Activated gamma-delta T cell treated with Interleukin-2 at 50 U/mL for 16 hours (primary cell): ENCODE measurements at regions not wholly inside any gene's neighbourhood (a gene's known extent, or its start where the extent isn't known, plus 50 kb on each side); places are given as distances from the start of the nearest gene placed in this dataset.

ENCODE experiments used
- DNase-seq: peaks from one replicate; pipeline ENCODE4 v3.0.0-alpha.2; 2020

DNA sequence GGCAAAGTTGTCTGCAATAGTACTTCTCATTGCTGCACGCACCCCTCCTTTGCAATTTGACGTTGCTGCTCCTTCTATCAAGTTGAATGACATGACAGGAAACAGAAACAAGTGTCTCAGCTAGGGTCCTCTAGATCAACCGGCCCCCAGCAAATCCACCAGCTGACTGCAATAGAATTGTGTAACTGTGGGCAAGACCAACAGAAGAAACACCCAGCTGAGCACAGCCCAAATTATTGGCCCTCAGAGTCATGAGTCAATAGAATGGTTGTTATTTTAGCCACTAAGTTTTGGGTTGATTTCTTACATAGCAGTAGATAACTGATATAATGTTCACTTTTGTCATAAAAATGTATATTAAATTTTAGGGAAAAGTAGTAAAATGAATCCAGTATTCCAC, 202.7 kb downstream of the MAFB start:
- no peak for DNase-seq

DNA sequence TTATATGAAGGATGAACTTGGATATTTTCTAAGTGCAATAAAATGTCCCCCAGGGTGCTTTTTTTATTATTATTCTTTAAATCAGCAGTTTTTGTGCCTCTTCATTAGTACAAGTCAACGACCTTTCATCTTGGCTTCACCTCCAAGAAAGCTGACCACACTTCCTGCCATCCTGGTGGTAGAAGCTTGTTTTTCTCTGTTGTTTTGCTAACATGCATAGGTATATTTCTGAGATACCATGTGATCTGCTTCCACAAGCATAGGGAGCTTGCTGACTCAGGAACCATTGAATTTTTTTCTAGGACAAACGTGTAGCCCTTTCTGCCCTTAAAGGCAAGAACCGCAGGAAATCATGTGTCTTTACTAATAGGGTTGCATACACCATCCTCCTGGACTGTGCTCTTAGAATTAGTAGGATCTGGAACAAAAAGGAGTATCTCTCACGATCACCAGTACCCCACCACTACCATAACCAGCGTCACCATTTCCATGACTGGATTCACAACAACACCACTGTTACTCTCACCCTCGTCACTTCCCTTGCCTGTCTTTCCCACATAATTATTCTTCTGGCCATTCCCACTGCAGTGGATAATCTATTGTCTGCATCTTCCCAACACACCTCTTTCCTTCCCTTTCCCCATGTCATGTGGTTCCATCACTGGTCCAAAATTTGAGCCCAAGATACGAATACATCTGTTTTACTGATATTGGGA, 207.1 kb downstream of the MAFB start:
- DNase-seq = no peak

DNA sequence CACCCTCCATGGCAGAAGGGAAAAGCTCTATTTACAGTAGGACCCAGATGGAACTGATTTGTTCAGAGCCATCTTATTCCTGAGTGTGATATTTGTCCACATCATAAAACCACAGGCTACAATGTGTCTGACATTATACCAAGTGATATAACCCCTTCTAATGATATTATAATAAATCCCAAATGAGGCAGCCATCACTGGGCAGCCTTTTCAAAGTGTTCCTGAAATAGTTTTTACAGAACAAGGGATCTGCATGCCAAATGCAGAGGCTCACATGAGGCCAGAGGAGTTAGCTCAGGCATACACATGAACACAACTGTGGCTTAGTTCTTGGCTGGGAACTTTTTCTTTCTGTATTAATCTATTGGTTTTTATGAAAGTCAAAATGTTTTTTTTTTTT, 207.7 kb downstream of the MAFB start:
- no peak for DNase-seq

GRCh38 chr20:40477805-40478204, 211.2 kb downstream of the MAFB start:
- DNase-seq = no peak

DNA sequence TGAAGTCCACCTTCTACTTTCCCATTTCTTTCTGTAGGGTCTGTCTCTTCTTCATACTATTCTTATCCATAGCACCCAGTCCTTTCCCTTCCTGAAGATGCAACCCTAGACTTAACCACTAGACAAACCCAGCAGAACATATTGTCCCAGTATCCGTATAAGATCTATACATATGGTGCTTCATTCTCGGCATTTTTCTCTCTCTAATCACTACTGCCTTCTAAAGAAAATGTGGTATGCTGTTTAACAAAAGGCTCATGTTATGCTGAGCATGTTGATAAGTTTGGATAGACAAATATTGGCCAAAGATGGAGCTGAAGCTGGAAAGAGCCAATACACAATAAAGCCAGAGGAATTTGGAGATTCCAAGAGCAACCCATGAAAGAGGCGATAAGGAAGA, 212.6 kb downstream of the MAFB start:
- no peak for DNase-seq

- DNase-seq = no peak
Observed at GRCh38 chr20:40472905-40473304, 216.1 kb downstream of the MAFB start.

DNA sequence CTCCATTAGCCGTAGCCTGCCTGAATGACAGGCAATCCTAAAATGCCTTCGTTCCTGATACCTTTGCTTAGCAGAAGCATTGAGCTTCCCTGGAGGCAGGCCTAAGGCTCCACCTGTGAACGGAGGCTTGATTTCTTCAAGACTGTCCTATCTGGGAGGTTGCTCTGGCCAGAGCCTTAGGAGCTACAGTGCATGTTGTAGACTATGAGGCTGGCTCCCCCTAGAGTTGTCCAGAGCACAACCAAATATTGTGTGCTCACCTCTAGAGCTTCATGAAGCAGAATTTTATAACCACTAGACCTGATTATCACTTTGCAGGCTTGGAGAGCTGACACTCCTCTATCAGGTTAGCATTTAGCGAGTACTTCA, 217.8 kb downstream of the MAFB start:
- no peak for DNase-seq

GRCh38 chr20:40470445-40471260, 218.4 kb downstream of the MAFB start:
- DNase-seq = no peak

DNA sequence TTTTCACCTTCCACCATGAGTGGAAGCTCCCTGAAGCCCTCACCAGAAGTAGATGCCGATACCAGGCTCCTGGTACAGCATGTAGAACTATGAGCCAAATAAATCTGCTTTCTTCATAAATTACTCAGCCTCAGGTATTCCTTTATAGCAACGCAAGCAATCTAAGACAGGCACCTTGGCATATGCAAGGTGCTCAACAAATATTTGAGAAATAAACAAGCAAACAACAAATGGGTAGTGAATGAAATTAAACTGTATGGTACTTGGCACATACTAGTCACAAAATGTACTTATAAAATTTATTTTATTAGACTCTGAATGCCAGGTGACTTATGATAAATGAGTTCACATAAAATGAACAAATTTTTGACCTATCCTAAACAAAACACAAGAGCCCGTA, 220.3 kb downstream of the MAFB start:
- DNase-seq = no peak

GRCh38 chr20:40467703-40468411, 221.2 kb downstream of the MAFB start:
- no peak for DNase-seq

DNA sequence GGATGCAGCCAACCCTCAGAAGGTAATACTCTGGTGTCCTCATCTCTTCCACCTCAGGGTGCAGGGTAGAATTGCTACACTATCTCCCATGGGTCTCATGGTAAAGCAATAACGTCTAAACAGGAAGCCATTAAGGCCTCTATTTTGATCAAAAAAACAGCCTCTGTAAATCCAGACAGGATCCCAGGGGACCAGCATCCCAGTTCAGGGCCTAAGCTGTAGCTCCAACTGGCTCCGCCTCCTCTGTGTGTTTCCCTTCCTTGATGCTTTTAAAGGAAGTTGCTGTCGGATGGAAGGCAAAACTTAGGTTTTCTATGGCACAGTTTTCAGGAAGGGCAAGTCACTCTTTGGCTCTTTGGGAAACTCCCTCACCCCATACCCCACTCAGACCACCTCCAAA, 222.0 kb downstream of the MAFB start:
- no peak for DNase-seq

- DNase-seq = no peak
Observed at GRCh38 chr20:40464731-40465208, 224.3 kb downstream of the MAFB start.

- DNase-seq = no peak
Observed at GRCh38 chr20:40463171-40463570, 225.9 kb downstream of the MAFB start.

DNA sequence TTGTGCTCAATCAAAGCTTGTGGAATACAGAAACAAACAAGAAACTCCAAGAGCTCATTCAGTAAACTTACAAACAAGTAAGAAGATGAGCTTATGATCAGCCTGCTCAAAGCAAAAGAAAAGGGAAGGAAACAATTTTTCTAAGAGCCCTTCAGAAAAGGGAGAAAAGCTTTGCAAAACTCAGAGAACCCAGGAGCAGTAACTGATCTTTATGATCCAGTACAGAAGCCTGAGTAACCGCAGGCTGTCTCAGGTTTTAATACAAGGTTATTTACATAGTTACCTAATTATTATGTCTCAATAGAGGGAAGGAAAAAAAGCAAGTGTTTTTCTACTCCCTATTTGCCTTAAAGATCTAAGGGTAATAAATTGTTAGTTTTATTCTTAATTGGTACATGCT, 226.5 kb downstream of the MAFB start:
- DNase-seq = no peak

GRCh38 chr20:40459299-40459698, 229.7 kb downstream of the MAFB start:
- no peak for DNase-seq

- DNase-seq = no peak
Observed at GRCh38 chr20:40457404-40457803, 231.6 kb downstream of the MAFB start.

DNA sequence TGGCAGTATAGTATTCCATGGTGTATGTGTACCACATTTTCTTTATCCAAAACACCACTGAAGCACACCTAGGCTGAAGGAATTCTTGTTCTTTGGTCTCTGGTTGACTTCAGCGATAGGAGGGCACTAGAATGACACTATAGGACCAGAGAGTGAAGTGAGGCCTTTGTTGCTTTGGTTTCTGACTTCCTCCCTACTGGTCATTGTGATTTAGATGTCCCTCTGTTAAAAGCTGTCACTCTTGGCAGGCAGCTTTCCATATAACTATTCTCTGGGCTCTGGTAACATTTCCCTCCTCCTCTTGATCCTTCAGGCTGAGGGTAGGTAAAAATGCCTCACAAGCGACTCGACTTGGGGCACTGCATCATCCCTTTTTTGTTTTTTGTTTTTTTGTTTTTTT, 236.3 kb downstream of the MAFB start:
- no peak for DNase-seq

GRCh38 chr20:40451552-40451951, 237.5 kb downstream of the MAFB start:
- DNase-seq = no peak

- no peak for DNase-seq
Observed at GRCh38 chr20:40449974-40450616, 238.9 kb downstream of the MAFB start.

DNA sequence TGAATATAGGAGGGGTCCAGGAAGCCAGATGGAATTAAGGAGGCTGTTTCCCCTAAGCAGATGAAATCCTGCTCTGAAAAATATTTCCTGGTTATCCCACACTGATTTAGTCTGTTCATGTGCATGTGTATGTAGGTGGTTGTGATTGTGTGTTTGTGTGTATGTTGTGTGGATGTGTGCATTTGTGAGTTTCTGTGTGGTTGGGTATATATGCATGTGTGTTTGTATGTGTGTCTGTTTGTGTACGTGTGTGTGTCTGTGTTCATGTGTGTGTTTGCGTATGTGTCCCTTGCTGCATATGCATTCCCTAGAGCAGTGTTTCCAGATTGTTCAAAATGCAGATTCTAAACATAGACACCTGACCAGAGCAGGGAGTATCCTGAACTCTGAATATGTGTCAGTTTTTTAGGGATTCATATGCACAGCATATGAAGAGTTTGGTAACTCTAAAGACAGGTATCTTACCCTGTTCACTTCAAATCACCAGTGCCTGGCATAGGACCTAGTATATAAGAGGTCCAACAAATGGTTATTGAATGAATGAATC, 239.8 kb downstream of the MAFB start:
- no peak for DNase-seq

DNA sequence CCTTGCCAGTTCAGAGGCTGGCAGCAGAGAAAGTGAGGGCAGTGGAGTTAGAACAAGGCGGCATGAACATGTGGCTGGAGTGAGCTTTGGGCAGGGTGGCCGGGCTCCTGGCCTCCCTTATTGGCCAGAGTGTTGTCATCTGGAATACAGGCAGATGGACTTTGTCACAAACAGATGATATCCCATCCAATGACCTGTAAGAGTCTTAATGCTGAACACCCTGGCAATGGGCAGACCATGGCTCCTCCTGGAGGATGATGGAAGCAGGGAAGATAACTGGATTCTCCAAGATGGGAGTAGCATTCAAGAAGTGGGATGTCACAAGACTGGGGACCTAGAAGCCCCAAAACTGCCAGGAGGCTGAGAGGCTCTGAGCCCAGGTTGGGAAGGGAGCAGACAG, 242.1 kb downstream of the MAFB start:
- DNase-seq = no peak

- DNase-seq = no peak
Observed at GRCh38 chr20:40444516-40444915, 244.5 kb downstream of the MAFB start.

DNA sequence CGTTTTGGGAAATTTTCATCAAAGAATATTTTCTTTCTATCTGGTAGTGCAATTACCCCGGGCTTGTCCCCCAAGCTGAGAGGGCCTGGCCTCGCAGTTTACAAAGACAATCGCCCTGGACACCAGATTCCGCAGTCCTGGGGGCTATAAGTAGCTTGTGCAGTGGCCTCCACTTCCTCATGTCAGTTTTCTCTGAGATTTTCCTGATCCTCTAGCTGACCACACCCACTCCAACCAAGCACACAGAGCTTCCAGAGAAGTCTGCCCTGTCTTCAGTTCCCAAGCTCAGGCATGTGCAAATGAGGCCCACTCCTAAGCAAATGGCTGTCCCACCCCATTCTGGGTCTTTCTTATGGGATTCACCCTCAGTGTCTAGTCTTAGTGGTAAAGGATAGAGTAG, 245.3 kb downstream of the MAFB start:
- no peak for DNase-seq
